ENCODE measurements at regions not wholly inside any gene's neighbourhood (a gene's known extent, or its start where the extent isn't known, plus 50 kb on each side); places are given as distances from the start of the nearest gene placed in this dataset.
A peak's percentile ranks its signal among the peaks of the same experiment; 100 is the strongest.
"Not testable (repeated sequence)": the region's sequence is repeated elsewhere in the genome, so short reads cannot be mapped to it uniquely, and the experiment has no call there.

DNA sequence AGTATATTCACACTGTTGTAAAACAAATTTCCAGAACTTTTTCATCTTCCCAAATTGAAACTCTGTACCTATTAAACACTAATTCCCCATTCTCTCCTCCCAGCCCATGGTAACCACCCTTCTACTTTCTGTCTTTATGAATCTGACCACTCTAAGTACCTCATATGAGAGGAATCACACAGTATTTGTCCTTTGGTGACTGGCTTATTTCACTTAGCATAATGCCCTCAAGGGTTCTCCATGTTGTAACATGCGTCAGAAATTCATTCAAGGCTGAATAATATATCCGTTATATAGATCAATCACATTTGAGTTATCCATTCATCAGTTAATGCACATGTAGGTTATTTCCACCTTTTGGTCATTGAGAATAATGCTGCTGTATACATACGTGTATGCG, 162.2 kb downstream of the GOSR1 start:
- DNase-seq (ENCODE audit: low spot score), result not testable (repeated sequence)

DNA sequence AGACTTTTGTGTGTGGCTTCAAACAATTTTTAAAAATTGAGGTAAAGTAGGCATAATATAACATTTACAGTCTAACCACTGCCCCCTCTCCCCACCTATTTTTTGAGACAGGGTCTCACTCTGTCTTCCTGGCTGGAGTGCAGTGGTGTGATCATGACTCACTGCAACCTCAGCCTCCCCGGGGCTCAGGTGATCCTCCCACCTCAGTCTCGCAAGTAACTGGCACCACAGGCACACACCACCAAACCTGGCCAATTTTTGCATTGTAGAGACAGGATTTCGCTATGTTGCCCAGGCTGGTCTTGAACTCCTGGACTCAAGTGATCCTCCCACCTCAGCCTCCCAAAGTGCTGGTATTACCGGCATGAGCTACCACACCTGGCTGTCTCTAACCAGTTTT, 161.8 kb downstream of the GOSR1 start:
- DNase-seq (ENCODE audit: low spot score), result not testable (repeated sequence)

DNA sequence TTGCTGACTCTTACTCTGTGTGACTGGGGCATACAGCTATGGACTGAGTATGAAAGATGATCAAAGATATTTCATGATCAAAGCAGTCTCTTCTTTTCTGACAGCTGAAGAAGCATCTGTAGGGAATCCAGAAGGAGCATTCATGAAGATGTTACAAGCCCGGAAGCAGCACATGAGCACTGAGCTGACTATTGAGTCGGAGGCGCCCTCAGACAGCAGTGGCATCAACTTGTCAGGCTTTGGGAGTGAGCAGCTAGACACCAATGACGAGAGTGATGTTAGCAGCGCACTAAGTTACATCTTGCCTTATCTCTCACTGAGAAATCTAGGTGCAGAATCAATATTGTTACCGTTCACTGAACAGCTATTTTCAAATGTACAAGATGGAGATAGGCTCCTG, 154.4 kb downstream of the GOSR1 start:
- not testable (repeated sequence) for DNase-seq (ENCODE audit: low spot score)

DNA sequence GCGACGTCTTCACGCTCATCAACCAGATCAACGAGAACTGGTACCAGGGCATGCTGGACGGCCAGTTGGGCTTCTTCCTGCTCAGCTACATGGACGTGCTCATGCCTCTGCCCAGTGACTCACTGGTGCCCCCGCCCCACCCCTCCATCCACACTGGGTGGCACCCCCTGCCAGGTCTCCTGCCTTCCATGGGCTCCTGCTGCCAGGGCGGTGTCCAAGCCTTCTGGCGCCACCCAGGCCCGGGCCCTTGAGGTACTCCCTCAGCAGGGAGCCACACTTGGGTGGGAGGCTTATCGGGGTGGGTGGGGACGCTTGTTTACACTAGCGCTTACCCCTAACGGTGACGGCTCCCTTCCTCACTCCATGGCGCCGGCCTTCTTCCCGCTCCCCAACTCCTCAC, 148.2 kb downstream of the GOSR1 start:
- not testable (repeated sequence) for DNase-seq (ENCODE audit: low spot score)

DNA sequence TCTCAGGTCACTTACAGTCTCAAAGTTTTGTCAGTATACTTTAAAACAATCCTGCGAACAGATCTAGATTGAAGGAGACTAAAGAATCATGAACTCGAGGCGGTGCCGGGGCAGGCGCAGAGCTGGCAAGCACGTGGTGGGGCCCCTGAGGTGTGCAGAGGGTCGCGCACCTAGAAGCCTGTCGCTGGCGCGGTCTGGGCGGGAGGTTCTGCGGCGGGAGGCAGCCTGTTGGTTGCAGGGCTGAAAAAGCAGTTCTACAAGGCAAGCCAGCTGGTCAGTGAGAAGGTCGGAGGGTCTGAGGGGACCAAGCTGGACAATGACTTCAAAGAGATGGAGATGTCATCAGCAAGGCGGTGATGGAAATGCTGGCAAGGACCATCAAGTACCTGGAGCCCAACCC, 147.0 kb downstream of the GOSR1 start:
- not testable (repeated sequence) for DNase-seq (ENCODE audit: low spot score)

DNA sequence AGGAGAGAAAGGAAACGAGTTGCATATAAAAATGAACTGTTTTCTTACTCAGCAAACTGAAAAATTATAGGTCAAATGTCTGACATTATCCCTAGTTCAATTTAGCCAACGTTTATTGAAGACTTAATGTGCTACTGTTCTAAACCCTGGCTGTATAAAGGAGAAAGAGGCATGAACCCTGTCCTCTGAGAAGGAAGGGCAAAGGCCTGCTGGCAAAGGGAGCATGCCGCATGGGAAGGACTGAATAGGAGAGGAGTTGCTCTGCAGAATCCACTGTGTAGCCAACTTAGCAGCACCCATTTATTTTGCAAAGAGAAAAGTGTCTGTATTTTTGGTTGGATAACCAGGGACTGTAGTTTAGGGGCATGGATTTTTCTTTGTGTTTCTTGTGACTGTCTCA, 132.5 kb downstream of the GOSR1 start:
- DNase-seq (ENCODE audit: low spot score), result not testable (repeated sequence)

DNA sequence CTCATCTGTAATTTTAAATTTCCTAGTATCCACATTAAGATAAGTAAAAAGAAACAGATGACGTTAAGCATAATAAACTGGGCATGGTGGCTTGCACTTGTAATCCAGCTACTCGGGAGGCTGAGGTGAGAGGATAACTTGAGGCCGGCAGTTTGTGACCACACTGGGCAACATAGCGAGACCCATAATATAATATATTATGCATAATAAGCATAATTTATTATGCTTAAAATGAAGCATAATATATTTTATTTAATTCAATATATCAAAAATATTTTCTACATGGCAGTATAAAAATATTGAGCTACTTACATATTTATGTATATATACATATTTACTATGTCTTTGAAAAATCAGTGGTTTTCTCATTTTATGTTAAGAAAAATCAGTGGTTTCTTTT, 128.3 kb downstream of the GOSR1 start:
- DNase-seq (ENCODE audit: low spot score), result no peak

DNA sequence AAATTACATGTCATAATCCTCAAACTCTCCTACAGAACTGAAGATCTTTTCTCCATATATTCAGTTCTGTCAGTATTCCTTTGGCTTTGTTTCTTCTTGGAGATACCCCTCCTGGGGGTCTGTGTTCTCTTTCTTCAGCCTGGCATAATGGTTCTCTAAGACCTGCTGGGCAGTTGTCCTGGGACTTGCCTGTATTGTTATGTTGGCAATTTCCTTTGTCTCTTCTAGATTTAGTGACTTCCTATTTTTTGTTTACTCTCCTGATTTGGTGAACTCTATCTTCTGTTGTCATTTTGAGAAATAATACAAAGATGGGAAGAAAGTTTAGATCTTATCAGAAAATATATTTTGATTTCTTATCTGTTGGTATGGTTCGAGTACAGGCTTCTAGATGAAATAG, 127.8 kb downstream of the GOSR1 start:
- DNase-seq (ENCODE audit: low spot score), result no peak

DNA sequence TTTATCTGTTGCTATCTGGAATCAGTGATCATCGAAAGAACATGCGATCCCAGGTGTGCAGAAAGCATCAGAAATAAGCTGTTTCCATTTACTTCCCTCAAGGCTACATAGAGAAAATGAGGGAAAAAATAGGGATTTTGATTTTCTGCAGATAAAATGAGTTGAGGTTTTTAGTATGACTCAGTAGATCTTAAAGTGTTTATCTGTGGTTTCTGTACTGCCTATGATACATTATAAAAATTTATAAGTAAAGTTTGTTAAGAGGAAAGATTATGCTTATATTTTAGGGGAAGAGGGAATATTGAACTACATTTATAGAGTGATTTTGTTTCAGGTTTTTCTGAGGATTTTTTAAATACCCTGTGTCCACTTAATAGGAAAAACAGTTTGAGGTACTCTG, 125.2 kb downstream of the GOSR1 start:
- DNase-seq (ENCODE audit: low spot score), result not testable (repeated sequence)

DNA sequence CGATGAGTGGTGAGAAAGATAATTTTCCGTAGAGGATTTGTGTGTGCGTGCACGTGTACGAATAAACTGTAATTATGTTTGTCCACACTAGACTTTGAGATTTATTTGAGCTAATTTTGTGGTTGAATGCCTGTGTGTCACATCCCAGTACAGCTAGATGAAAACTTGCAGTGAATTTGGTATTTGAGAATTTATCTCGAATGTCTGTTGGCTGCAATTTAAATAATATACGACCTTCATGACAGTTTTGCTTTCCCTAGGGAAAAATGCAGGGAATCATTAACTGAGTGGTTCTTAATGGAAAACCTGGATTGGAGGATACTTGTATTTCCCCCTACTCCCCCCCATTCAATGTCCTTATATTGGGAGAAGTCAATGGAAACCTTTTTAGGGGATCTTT, 124.8 kb downstream of the GOSR1 start:
- DNase-seq (ENCODE audit: low spot score), result not testable (repeated sequence)

DNA sequence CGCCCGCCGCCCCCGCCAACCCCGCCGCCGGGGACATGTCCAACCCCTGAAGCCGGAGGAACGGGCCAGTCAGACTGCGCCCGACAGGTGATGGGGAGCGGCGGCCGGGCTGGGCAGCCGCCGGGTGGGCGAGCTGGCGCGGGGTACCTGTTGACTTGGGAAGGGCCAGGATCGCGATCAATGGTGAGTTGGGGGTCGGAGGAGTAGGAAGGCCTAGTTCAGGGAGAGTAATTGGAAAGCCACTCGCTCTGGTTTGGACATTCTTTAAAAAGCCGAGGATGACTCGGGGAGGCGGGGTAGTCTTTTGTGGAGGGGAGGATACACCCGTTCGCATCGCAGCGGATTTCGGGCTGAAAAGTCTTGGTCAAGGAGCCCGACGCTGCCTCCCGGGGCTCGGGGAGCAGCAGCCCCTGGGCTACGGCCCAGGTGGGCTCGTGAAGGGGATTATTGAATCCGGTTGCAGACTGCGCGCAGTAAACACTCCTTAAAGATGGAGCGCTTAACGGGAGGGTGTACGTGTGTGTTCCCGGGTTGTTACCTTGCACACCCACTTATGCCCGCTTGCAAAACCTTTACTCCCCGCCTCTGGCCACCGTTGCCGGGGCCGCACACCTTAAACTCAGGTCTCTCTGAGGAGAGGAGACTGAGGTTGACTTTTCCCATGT, 123.8 kb downstream of the GOSR1 start:
- peak; percentile 28 for DNase-seq (ENCODE audit: low spot score)

DNA sequence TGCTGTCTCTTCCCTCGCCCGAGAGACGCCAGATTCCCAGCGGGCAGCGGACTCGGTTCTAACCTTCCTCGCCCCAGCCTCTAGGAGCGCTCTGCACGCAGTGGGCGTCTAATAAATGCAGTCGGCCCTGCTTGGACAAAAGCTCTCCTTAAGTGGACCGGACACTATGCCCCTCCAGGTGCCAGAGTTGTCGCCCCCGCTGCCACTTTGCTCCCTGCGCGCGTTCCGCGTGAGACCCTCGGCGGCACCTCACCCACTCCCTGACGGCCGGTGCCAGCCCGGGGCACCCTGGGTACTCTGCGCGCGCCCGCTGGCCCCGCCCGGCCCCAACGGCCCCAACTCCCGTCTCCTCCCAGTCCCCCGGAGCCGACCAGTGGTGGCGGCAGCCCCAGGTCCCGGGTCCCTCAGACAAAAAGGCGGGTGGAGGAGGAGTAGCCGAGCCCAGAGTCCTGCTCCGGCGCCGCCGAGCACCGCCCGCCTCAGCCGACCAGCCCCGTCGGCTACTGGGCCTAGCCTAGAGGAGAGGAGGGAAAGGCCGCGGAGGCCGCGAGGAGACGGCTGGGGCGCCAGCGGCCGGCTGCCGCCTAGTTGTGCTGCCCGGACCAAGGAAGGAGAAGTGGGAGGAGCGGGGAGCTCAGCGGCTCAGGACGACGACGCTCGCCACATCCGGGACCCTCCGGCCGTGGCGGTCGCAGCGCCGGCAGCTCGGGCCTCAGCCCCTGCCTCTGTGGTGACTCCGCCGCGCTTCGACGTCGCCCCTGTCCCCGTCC, 123.0 kb downstream of the GOSR1 start:
- DNase-seq (ENCODE audit: low spot score), result peak; percentile 87

DNA sequence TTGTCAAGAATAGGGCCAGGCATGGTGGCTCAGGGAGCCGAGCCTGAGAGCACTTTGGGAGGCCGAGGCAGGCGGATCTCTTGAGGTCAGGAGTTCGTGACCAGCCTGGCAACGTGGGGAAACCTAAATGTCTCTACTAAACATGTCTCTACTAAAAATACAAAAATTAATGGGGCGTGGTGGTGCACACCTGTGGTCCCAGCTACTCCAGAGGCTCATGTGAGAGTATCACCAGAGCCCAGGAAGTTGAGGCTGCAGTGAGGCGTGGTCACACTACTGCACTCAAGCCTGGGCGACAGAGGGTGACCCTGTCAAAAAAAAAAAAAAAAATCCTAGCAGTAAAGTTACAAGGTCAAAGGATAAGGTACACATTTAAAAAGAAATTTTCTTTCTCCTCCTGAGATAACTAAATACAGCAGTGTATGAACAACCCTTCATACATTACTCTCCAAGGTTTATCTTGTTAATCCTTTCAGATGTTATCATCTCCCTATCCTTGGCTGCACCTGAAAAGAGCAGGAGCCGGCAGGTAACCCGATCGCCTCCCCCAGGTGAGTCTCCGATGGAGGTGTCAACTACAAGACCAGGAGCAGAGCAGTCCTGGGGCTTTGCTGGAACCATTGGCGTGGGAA, 122.3 kb downstream of the GOSR1 start:
- DNase-seq (ENCODE audit: low spot score), result no peak

DNA sequence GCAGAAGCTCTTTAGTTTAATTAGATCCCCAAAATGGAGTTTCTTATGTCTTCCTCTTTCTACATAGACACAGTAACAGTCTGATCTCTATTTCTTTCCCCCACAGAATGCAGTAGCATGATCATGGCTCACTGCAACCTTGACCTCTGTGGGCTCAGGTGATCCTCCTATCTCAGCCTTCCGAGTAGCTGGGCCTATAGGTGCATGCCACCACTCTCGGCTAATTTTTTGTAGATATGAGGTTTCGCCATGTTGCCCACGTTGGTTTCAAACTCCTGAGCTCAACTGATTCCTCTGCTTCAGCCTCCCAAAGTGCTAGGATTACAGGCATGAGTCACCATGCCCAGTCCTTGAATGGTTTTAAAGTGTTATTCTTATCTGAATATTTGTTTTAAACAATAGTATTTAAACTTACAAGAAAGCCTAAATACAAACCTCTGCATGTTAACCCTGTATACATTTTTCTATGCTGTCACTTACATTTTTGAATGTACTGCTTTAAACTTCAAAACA, 120.6 kb downstream of the GOSR1 start:
- DNase-seq (ENCODE audit: low spot score), result no peak

DNA sequence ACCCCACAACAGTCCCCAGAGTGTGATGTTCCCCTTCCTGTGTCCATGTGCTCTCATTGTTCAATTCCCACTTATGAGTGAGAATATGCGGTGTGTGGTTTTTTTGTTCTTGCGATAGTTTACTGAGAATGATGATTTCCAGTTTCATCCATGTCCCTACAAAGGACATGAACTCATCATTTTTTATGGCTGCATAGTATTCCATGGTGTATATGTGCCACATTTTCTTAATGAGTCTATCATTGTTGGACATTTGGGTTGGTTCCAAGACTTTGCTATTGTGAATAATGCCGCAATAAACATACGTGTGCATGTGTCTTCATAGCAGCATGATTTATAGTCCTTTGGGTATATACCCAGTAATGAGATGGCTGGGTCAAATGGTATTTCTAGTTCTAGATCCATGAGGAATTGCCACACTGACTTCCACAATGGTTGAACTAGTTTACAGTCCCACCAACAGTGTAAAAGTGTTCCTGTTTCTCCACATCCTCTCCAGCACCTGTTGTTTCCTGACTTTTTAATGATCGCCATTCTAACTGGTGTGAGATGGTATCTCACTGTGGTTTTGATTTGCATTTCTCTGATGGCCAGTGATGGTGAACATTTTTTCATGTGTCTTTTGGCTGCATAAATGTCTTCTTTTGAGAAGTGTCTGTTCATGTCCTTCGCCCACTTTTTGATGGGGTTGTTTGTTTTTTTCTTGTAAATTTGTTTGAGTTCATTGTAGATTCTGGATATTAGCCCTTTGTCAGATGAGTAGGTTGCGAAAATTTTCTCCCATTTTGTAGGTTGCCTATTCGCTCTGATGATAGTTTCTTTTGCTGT, 120.0 kb downstream of the GOSR1 start:
- DNase-seq (ENCODE audit: low spot score), result not testable (repeated sequence)

DNA sequence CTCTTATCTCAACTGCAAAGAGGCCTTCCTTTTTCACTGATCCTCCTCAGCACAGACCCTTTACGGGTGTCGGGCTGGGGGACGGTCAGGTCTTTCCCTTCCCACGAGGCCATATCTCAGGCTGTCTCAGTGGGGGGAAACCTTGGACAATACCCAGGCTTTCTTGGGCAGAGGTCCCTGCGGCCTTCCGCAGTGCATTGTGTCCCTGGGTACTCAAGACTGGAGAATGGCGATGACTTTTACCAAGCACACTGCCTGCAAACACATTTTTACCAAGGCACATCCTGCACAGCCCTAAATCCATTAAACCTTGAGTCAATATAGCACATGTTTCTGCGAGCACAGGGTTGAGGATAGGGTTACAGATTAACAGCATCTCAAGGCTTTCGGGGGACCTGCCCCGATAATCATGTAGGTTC, 117.8 kb downstream of the GOSR1 start:
- DNase-seq (ENCODE audit: low spot score), result not testable (repeated sequence)

DNA sequence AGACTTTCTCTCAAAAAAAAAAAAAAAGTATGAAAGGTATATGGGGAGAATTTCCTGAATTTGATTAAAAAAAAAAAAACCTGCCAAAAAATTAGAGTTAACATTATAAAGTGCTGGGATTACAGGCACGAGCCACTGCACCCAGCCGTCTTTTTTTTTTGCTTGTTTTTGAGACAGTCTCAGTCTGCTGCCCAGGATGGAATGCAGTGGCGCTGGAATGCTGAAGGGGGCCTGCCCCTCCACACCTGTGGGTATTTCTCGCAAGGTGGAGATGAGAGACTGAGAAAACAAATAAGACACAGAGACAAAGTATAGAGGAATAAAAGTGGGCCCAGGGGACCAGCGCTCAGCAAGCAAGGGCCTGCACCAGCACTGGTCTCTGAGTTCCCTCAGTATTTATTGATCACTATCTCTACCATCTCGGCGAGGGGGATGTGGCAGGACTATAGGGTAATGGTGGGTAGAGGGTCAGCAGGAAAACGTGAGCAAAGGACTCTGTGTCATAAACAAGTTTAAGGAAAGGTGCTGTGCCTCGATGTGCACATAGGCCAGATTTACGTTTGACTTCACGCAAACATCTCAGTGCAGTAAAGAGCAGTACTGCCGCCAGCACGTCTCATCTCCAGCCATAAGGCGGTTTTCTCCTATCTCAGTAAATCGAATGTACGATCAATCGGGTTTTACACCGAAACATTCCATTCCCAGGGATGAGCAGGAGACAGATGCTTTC, 117.2 kb downstream of the GOSR1 start:
- DNase-seq (ENCODE audit: low spot score), result no peak

DNA sequence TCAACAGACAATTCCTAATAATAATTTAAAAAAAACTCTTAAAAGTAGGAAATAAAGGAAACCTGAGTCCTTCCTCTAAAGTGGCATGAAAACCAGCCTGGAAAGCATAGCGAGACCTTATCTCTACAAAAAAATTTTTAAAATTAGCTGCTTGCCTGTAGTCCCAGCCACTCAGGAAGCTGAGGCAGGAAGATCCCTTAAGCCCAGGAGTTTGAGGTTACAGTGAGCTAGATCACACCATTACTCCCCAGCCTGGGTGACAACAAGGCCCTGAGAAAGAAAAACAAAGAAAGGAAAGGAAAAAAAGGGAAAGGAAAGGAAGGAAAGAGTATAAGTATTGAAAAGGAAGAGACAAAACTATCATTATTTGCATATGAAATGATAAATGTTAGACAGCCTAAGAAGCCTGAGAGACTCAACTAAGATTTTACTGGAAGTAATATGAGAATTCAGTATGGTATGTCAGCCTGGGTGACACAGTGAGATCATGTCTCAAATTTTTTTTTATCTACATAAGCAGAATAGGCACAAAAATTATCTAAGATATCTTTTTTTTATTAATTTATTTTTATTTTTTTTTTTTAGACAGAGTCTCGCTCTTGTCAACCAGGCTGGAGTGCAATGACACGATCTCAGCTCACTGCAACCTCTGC, 113.0 kb downstream of the GOSR1 start:
- no peak for DNase-seq (ENCODE audit: low spot score)

DNA sequence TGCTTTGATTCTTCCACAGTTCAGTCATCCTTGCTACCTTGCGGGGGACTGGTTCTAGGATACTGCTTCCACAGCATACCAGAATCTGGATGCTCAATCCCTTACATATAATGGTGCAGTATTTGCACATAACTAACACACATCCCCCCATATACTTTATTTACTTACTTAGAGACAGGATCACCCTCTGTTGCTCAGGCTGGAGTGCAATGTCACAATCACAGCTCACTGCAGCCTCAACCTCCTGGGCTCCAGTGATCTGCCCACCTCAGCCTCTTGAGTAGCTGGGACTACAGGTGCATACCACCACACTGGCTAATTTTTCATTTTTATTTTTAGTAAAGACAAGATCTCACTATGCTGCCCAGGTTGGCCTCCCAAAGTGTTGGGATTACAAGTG, 112.2 kb downstream of the GOSR1 start:
- no peak for DNase-seq (ENCODE audit: low spot score)

DNA sequence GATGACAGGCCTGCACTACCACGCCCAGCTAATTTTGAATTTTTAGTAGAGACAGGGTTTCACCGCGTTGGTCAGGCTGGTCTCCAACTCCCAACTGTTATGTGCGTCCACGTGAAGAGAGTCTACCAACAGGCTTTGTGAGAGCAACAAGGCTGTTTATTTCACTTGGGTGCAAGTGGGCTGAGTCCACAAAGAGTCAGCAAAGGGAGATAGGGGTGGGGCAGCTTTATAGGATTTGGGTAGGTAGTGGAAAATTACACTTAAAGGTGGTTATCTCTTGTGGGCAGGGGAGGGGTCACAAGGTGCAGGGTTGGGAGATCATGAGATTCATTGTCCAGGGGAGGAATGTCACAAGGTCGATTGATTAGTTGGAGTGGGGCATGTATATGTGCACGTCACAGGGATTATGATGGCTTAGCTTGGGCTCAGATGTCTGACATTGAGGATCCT, 111.6 kb downstream of the GOSR1 start:
- no peak for DNase-seq (ENCODE audit: low spot score)
